GM12891 (cell line): ENCODE measurements at regions not wholly inside any gene's neighbourhood (a gene's known extent, or its start where the extent isn't known, plus 50 kb on each side); places are given as distances from the start of the nearest gene placed in this dataset.

Source experiments
- POLR2A ChIP-seq: IDR thresholded peaks from 2 replicates; pipeline ENCODE4 v1.6.1; 2011; ENCODE audit warnings: low read depth, low read length, control low read depth
- POLR2AphosphoS5 ChIP-seq: IDR thresholded peaks from 2 replicates; pipeline ENCODE4 v1.6.1; 2011; ENCODE audit warnings: low read depth, low read length, control low read depth
- SPI1 ChIP-seq: IDR thresholded peaks from 2 replicates; pipeline ENCODE4 v1.6.1; 2011; ENCODE audit warnings: low read depth, low read length, control low read depth

- no peak for TF ChIP-seq POLR2AphosphoS5
- TF ChIP-seq POLR2A: no peak
- no peak for TF ChIP-seq SPI1
These were observed 79.1 kb upstream of the AKIP1 start for GRCh38 chr11:8831861-8832260.
